Skeletal muscle cell (primary cell): ENCODE measurements at regions not wholly inside any gene's neighbourhood (a gene's known extent, or its start where the extent isn't known, plus 50 kb on each side); places are given as distances from the start of the nearest gene placed in this dataset.

ENCODE experiments used
- DNase-seq: peaks from one replicate; pipeline ENCODE4 v3.0.0-alpha.2; 2010; ENCODE audit warnings: low read depth
- H3K4me3 ChIP-seq: 2 replicates; pipeline ENCODE4 v1.5.1; 2011; ENCODE audit warnings: low read depth, mild to moderate bottlenecking, control low read depth, low read length, moderate library complexity

DNA sequence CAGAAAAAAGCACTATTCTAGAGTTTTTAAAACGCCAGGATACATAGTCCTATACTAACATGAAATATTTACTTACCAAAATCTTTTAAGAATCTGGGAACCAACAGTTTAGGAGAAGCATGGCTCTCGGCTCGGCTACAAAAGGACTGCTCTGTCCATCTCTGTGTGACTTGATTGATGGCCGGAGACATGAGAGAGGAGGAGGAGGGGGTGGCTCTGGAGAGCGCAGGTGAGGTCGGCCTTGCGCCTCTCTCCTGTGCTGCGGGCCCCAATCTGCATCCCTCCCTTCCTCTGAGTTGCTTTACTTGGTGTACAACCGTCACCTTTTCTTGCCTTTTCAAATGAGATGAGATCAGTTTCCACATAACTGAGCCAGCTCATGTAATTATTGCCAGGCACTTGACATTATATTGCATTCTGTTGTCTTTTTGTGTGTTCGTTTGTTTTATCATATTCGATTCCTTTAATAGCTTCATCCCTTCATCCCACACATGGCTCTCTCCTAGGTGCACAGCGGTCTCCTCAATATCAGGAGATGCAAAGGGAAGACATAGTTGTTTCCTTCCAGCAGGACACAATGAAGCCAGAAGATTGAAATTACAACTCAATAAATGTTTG is 87.8 kb upstream of the KLF6 start:
- H3K4me3 ChIP-seq: no peak overlapping the region
- DNase-seq: no peak

DNA sequence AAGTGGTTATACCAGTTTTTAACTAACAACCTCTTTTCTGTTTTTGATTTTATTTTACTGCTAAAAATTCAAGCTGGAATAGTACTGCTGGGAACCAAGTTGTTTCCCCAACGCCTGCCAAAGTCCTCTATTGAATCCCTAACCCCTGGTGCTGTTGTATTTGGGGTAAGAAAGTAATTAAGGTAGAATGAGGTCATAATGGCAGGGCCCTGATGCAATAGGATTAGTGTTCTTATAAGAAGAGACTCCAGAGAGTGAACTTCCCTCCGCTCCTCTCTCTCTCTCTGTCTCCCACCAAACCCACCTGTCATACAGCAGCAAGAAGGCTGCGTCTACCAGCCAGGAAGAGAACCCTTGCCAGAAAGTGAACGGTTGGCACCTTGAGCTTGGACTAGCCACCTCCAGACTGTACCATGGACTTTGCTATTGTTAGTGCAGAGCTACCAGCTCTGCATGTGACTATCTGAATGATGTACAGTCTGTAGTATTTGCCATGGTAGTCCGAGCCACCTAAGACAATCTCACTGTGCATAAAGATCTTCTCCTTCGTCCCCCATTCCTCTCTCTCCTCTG is 86.5 kb upstream of the KLF6 start:
- H3K4me3 ChIP-seq: no peak overlapping the region
- no peak for DNase-seq

DNA sequence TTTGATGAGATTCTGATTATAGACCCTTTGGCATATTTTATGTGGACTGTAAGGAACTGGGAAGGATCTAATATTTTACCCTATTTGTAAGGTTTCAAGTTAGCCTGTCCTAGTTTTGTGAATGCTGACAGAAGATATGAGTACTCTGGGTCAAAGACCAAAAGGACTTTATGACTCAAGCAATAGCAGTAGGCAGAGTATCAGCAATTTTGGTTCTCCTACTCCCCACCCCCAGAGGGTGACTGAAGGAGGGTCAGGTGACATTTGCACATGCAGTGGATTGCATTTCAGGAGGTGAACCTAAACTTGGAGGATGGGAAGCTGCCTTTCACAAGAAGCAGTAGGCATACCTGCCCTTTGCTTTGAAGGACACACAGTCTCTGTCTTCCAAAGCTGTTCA is 84.0 kb upstream of the KLF6 start:
- no peak for DNase-seq
- H3K4me3 ChIP-seq: no peak overlapping the region

GRCh38 chr10:3868271-3868664 is 83.3 kb upstream of the KLF6 start:
- no peak overlapping the region for H3K4me3 ChIP-seq
- DNase-seq: no peak

- no peak for DNase-seq
- no peak overlapping the region for H3K4me3 ChIP-seq
These were observed 82.7 kb upstream of the KLF6 start for GRCh38 chr10:3867454-3868270.

DNA sequence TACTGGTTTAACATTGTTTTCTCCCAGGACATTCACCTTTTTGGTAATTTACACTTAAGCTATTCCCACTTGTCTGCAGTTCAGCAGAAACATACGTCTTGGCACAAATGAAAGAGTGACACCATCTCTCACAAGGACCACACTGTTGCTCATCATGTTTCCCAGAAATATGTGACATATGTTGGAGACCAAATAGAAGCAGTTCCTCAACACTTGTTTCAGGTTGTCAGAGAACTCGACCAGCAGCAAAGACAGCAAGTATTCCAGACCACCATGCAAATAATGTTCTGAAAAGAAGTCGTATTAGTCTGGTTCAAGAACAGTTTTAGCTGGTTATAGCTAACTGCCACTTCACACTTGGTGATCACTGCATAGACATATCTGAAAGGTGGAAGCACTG is 81.3 kb upstream of the KLF6 start:
- DNase-seq: no peak
- no peak overlapping the region for H3K4me3 ChIP-seq

DNA sequence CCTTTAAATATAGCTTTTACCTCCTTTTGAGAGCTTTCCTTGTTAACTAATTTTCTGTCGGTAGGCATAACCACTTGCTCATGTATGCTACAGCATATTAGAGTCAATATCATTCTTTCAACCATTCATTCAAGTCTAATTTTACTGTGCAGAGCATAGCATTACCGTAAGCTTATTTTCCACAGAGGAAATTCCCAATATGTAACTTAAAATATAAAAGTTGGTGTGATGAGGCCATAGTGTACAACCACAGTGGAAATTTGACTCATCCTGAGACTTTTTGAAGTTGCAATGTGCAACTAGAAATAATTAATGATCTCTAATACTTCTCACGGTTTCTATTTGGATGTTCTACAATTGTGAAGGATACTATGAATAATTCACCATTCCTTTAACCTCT is 80.6 kb upstream of the KLF6 start:
- DNase-seq: no peak
- H3K4me3 ChIP-seq: no peak overlapping the region

GRCh38 chr10:3861795-3862194 is 76.8 kb upstream of the KLF6 start:
- no peak for DNase-seq

DNA sequence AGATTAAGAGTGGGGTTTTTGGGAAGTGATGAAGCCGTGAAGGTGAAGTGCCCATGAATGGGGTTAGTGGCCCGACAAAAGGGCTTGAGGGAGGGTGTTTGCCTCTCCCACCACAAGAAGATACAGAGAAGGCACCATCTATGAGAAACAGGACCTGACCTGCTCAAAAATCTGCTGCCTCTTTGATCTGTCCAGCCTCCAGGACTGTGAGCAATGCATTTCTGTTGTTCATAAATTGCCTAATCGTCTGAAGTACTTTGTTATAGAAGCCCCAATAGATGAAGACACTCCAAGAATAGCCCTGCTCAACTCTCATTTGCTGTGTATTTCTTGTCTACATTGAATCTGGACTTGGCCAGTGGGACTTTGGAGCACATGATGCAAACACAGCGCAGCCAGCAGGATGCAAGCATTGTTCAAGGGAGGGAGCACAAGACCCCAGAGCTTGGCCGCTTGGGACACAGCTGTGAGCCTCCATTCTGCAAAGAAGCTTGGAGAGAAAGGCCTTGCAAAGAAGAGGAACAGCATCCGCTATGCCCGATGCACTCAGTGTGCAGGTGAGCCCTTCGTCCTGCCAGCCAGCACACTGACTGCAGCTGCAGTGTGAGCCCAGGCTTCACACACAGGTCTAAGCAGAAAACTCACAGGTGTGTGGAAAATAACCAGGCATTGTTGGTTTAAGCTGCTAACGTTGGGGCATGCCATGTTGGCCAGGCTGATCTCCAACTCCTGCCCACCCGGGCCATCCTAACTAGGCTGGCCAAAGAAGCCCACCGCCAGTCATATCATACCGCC is 73.2 kb upstream of the KLF6 start:
- no peak for DNase-seq
- no peak overlapping the region for H3K4me3 ChIP-seq

More at GRCh38 chr10:3861795-3862194, 76.8 kb upstream of the KLF6 start:
- H3K4me3 ChIP-seq: no peak overlapping the region

- DNase-seq: no peak
- no peak overlapping the region for H3K4me3 ChIP-seq
These were observed 72.3 kb upstream of the KLF6 start for GRCh38 chr10:3857318-3857717.

- DNase-seq: no peak
- no peak overlapping the region for H3K4me3 ChIP-seq
These were observed 71.6 kb upstream of the KLF6 start for GRCh38 chr10:3856593-3856992.

- no peak overlapping the region for H3K4me3 ChIP-seq
- no peak for DNase-seq
These were observed 68.7 kb upstream of the KLF6 start for GRCh38 chr10:3853547-3854303.

DNA sequence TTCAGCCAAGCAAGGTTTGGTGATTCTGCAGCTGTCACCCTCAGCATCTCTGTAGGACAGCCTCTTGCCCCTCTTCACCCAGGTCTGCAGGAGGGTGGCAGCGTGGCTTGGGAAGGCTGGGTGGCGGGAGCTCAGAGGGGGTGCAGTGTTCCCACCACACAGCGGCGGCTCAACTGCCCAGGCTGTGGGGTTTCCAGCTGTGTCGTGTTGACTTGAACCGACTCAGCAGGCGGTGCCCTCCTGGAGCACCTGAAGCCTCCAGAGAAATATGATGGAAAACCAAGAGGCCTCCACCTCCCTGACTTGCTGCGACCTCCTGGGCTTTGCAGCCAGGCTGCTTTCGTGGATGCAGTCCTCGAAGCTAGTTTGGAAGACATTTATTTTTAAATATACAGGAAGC is 68.0 kb upstream of the KLF6 start:
- no peak overlapping the region for H3K4me3 ChIP-seq
- DNase-seq: no peak

DNA sequence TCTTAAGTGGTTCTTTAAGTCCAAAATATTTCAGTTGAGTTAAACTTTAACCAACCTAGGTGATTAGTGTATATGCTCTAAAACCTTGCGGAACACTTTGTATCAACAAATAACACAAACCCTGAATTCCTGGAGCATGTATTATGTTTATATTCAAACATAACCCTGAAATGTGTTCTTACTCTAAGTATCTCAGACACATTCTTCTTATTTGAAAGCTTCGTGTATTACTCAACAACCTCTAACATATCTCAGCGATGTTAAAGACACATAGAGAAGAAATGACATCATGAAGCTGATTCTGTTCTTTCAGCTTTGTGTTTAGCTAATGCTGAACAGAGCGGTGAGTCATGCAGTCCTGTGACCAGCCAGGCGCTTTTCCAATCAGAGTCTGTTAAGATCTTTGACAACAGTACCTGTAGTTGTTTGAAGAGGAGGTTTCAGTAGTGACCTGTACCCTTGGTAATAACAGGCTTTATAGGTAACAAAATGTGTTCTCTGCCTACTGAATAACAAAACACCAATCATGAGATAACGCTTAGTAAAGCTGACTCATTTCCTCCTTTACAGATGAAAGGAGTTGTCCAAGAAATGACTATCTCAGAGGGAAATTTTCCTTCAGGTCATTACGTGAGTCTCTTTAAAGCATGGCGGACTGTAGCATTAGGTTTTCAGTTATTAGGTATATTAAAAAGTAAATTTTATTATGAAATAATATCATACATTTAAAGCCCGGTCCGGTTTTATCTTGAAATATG is 67.3 kb upstream of the KLF6 start:
- H3K4me3 ChIP-seq: no peak overlapping the region
- DNase-seq: peak; percentile 93

GRCh38 chr10:3850999-3851937 is 66.3 kb upstream of the KLF6 start:
- no peak overlapping the region for H3K4me3 ChIP-seq
- peak; percentile 78 for DNase-seq

DNA sequence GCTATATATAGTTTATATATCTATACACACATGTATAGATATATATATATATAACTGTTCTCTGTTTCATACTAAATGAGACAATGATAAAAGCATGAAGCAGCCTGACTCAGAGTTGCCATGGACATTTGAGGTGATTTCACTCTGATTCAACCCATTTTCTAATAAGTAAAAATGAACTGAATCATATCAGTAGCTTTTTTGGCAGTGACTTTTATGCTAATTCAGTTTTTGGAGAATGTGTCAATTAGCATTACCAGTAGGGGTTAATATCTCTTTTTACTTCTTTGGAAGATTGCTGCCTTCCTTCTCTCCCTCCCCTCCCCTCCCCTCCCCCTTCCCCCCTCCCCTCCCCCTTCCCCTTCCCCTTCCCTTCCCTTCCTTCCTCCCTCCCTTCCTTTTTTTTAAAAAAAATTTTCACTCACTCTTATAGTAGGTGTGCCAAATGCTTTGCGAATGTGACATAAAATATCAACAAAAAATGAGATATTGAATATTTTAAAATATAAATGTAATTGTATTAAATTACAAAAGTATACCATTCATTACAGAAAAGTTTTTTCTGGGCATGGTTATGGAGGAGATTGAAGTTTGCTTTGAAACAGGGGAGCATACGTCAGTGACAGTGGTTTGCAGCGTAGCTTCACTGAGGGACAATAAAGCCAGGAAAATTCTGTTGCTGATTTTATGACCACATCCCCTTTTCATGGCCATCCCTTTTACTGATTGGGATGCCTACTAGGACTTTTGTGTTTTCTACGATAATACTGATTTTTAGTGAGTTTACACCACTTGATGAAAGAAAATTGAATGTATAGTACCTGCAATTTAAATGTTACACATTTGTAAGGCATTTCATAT is 64.0 kb upstream of the KLF6 start:
- peak; percentile 51 for DNase-seq
- H3K4me3 ChIP-seq: no peak overlapping the region
